ENCODE measurements at regions not wholly inside any gene's neighbourhood (a gene's known extent, or its start where the extent isn't known, plus 50 kb on each side); places are given as distances from the start of the nearest gene placed in this dataset.

GRCh38 chr1:232553809-232554208 is 76.1 kb downstream of the SIPA1L2 start:
- no peak overlapping the region for H3K4me3 ChIP-seq (ENCODE audit: extremely low read depth in 1 of 4, insufficient read depth in 2 of 4, low read depth in 3 of 4, low read length in 4 of 4)
- CTCF ChIA-PET (ENCODE audit: partially characterized antibody), result no interaction called here
- TF ChIP-seq GABPA (IDR thresholded peaks at IDR 0.05; ENCODE audit: borderline replicate concordance, insufficient read depth, low read length) (no peak), NRF1 (IDR thresholded peaks at IDR 0.05; ENCODE audit: low read depth, low read length) (no peak), TAF1 (IDR thresholded peaks at IDR 0.05; ENCODE audit: low read depth, low read length) (no peak), SAP30 (IDR thresholded peaks at IDR 0.05; ENCODE audit: insufficient read depth, insufficient replicate concordance, low read length) (no peak), GTF2F1 (IDR thresholded peaks at IDR 0.05; ENCODE audit: borderline replicate concordance, low read depth, low read length) (no peak), EGR1 (IDR thresholded peaks at IDR 0.05; ENCODE audit: borderline replicate concordance, low read depth, low read length) (no peak), JUN (IDR thresholded peaks at IDR 0.05; ENCODE audit: low read depth, low read length) (no peak), BCL11A (IDR thresholded peaks at IDR 0.05; ENCODE audit: low read depth in 2 of 2, low read length in 2 of 2) (no peak), TBP (IDR thresholded peaks at IDR 0.05; ENCODE audit: low read depth, low read length) (no peak), RFX5 (IDR thresholded peaks at IDR 0.05; ENCODE audit: borderline replicate concordance, low read depth, low read length) (no peak), HDAC6 (IDR thresholded peaks at IDR 0.05; ENCODE audit: low read depth, low read length) (no peak), CBX5 (IDR thresholded peaks at IDR 0.05; ENCODE audit: low read depth, low read length) (no peak), CBX8 (IDR thresholded peaks at IDR 0.05; ENCODE audit: borderline replicate concordance, low read depth, low read length) (no peak)
- TF ChIP-seq, protein P1, sequence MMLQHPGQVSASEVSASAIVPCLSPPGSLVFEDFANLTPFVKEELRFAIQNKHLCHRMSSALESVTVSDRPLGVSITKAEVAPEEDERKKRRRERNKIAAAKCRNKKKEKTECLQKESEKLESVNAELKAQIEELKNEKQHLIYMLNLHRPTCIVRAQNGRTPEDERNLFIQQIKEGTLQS (IDR thresholded peaks at IDR 0.05; ENCODE audit: insufficient read depth, low read depth, low read length), result no peak
- TF ChIP-seq, protein P2, sequence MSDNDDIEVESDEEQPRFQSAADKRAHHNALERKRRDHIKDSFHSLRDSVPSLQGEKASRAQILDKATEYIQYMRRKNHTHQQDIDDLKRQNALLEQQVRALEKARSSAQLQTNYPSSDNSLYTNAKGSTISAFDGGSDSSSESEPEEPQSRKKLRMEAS (IDR thresholded peaks at IDR 0.05), result no peak

More at GRCh38 chr1:232553809-232554208, 76.1 kb downstream of the SIPA1L2 start:
- Histone ChIP-seq H4K5ac (ENCODE audit: insufficient read length, low read depth, low read length) (no peak overlapping the region), H4K8ac (ENCODE audit: extremely low read depth, insufficient read depth, low read length) (no peak overlapping the region), H3K79me2 (ENCODE audit: control insufficient read depth in 1 of 2, insufficient read depth in 2 of 2, low read length in 2 of 2) (no peaks in the 10 kb centered on the region), H3K27ac (ENCODE audit: low read depth, low read length) (no peak overlapping the region), H4K20me1 (replicated peaks in 1 of 2; ENCODE audit: control insufficient read depth in 1 of 2, insufficient read depth in 2 of 2, low read length in 2 of 2) (no peaks in the 10 kb centered on the region), H3K23ac (ENCODE audit: insufficient read length) (no peak overlapping the region), H2AFZ (ENCODE audit: low read length) (no peak overlapping the region), H2BK15ac (ENCODE audit: low read length) (no peak overlapping the region), H3K23me2 (ENCODE audit: low read depth, low read length) (no peaks in the 10 kb centered on the region), H3K4ac (replicated peaks; ENCODE audit: insufficient read length, low read depth, low read length) (no peak overlapping the region), H3K36me3 (ENCODE audit: control insufficient read depth in 2 of 4, insufficient read depth in 4 of 4, low read length in 3 of 4) (no peaks in the 10 kb centered on the region), H2BK12ac (ENCODE audit: low read depth, low read length) (no peak overlapping the region), H3K18ac (ENCODE audit: extremely low read depth, low read length) (no peak overlapping the region), H3K9ac (replicated peaks in 1 of 4; ENCODE audit: extremely low read depth in 1 of 4, low read depth in 3 of 4, low read length in 3 of 4) (no peak overlapping the region), H3K4me1 (replicated peaks in 1 of 4; ENCODE audit: control insufficient read depth in 3 of 4, insufficient read depth in 4 of 4, low read length in 3 of 4) (peaks cover 2 to 13% (median 10%) of the 10 kb centered on the region in 4 experiments), H2BK20ac (ENCODE audit: low read length) (no peak overlapping the region), H4K91ac (replicated peaks; ENCODE audit: insufficient read length, low read length) (no peak overlapping the region), H2AK5ac (ENCODE audit: low read depth, low read length) (no peak overlapping the region), H3K14ac (ENCODE audit: insufficient read length) (no peak overlapping the region), H3K9me3 (ENCODE audit: insufficient read depth in 2 of 2, low read depth in 1 of 2, low read length in 1 of 2) (no peaks in the 10 kb centered on the region), H3K56ac (replicated peaks; ENCODE audit: insufficient read length, low read depth, low read length) (no peak overlapping the region), H3K4me2 (ENCODE audit: insufficient read depth in 1 of 2, low read depth in 2 of 2, low read length in 2 of 2) (no peak overlapping the region), H3K79me1 (ENCODE audit: low read depth, low read length) (no peaks in the 10 kb centered on the region), H2BK120ac (replicated peaks; ENCODE audit: low read depth, low read length) (no peak overlapping the region), H3K27me3 (replicated peaks in 1 of 4; ENCODE audit: control insufficient read depth in 3 of 4, extremely low read depth in 1 of 4, insufficient read depth in 3 of 4, low read length in 3 of 4) (no peaks in the 10 kb centered on the region), H2BK5ac (ENCODE audit: low read depth, low read length) (no peak overlapping the region)
- POLR2A ChIA-PET (ENCODE audit: partially characterized antibody), result no interaction called here
- DNase-seq (ENCODE audit: low read depth in 1 of 2, low spot score in 2 of 2) (no peak), FAIRE-seq (no peak)

All from H1 (cell line).